GM12878 (cell line): ENCODE measurements at regions not wholly inside any gene's neighbourhood (a gene's known extent, or its start where the extent isn't known, plus 50 kb on each side); places are given as distances from the start of the nearest gene placed in this dataset.

Source experiments
- ATAC-seq: fragments of 200-7000 bp; cut with Tn5 transposase; 3 replicates; pipeline ENCODE4 v1.9.1; 2020; ENCODE audit warnings: mild to moderate bottlenecking, moderate library complexity
- BruUV-seq: library from RNA; stranded (reverse); fragments of 400-500 nt; replicated peaks from 2 replicates; lab custom pipeline; 2021; lab: Mats Ljungman, UMichigan
- CTCF ChIA-PET: fragments of 300-600 bp; sonication (Branson Sonifier 250); formaldehyde crosslinking; extraction: SDS; loops from one replicate; lab custom pipeline; 2021; ENCODE audit warnings: inconsistent platforms; lab: Yijun Ruan, JAX
- POLR2A ChIA-PET: fragments of 350-600 bp; formaldehyde crosslinking; extraction: SDS; loops from one replicate; lab custom pipeline; 2021; ENCODE audit warnings: inconsistent platforms; lab: Charles Lee
- RAD21 ChIA-PET: fragments of 300-600 bp; sonication (Branson Sonifier 250); formaldehyde crosslinking; loops from one replicate; lab custom pipeline; 2023; ENCODE audit warnings: antibody characterized with exemption; ENCODE audit not compliant: unreplicated experiment; lab: Charles Lee
- SMC1A ChIA-PET: fragments of 300-600 bp; sonication (Branson Sonifier 250); formaldehyde crosslinking; loops from one replicate; lab custom pipeline; 2023; ENCODE audit not compliant: unreplicated experiment, uncharacterized antibody; lab: Charles Lee
- DNase-seq: peaks from one replicate; pipeline ENCODE4 v3.0.0-alpha.2; 2011; ENCODE audit warnings: low read depth, low spot score
- FAIRE-seq: peaks from 3 replicates; lab custom pipeline; 2011; peaks lifted over from hg19 to GRCh38; lab: Jason Lieb, UNC
- H2AFZ ChIP-seq: 2 replicates; pipeline ENCODE4 v1.6.0; 2011; ENCODE audit warnings: low read depth, low read length, control low read depth; ENCODE audit not compliant: control insufficient read depth
- H3K27ac ChIP-seq: 2 replicates; pipeline ENCODE4 v1.5.1; 2011; ENCODE audit warnings: control low read depth; ENCODE audit not compliant: control insufficient read depth, insufficient read depth
- H3K27me3 ChIP-seq, 2 experiments: replicated peaks in 1 of 2; 2 replicates each; pipeline versions ENCODE4 v1.6.0 to v1.6.1; 2011; ENCODE audit warnings: low read length in 1 of 2; ENCODE audit not compliant: control insufficient read depth in 2 of 2, insufficient read depth in 2 of 2
- H3K36me3 ChIP-seq, 2 experiments: 2 replicates each; pipeline ENCODE4 v1.5.1; 2011; ENCODE audit warnings: low read length in 1 of 2; ENCODE audit not compliant: control insufficient read depth in 2 of 2, insufficient read depth in 2 of 2
- H3K4me1 ChIP-seq: 2 replicates; pipeline ENCODE4 v1.6.1; 2011; ENCODE audit warnings: mild to moderate bottlenecking, low read length, moderate library complexity, mixed read lengths; ENCODE audit not compliant: control insufficient read depth, insufficient read depth
- H3K4me2 ChIP-seq: 2 replicates; pipeline ENCODE4 v1.6.0; 2011; ENCODE audit warnings: control low read depth; ENCODE audit not compliant: control insufficient read depth, insufficient read depth
- H3K4me3 ChIP-seq: fragments of 200-600 bp; sonication (generic); 2 replicates; pipeline ENCODE4 v1.5.1; 2016
- H3K79me2 ChIP-seq: 2 replicates; pipeline ENCODE4 v1.6.0; 2011; ENCODE audit warnings: low read length; ENCODE audit not compliant: control insufficient read depth, insufficient read depth
- H3K9ac ChIP-seq: 2 replicates; pipeline ENCODE4 v1.8.0; 2011; ENCODE audit warnings: low read length, control low read depth, mixed read lengths; ENCODE audit not compliant: control insufficient read depth, insufficient read depth
- H3K9me3 ChIP-seq: replicated peaks from 3 replicates; pipeline ENCODE4 v1.5.1; 2011; ENCODE audit warnings: mild to moderate bottlenecking, low read length; ENCODE audit not compliant: control insufficient read depth, insufficient read depth
- H4K20me1 ChIP-seq: 2 replicates; pipeline ENCODE4 v1.6.0; 2011; ENCODE audit not compliant: control insufficient read depth, insufficient read depth
- ATF2 ChIP-seq: IDR thresholded peaks from 2 replicates; pipeline ENCODE4 v1.6.1; 2012; ENCODE audit warnings: low read length, inconsistent platforms
- NFYA ChIP-seq: IDR thresholded peaks from 2 replicates; pipeline ENCODE4 v1.6.1; 2011; ENCODE audit warnings: low read depth, mild to moderate bottlenecking, low read length, improper control_type of control experiment, borderline replicate concordance
- SKIL ChIP-seq: fragments of 450-650 bp; IDR thresholded peaks from 2 replicates; pipeline ENCODE4 v1.6.1; 2017; ENCODE audit warnings: mild to moderate bottlenecking, low read depth, inconsistent platforms; ENCODE audit not compliant: poor library complexity, severe bottlenecking
- SPI1 ChIP-seq: IDR thresholded peaks from 2 replicates; pipeline ENCODE4 v1.6.1; 2011; ENCODE audit warnings: low read depth, mild to moderate bottlenecking, low read length, moderate library complexity, borderline replicate concordance; ENCODE audit not compliant: insufficient read depth
- TCF7 ChIP-seq: IDR thresholded peaks from 2 replicates; pipeline ENCODE4 v1.6.1; 2014; ENCODE audit warnings: antibody characterized with exemption, borderline replicate concordance
- WRNIP1 ChIP-seq: IDR thresholded peaks from 2 replicates; pipeline ENCODE4 v1.6.1; 2011; ENCODE audit warnings: low read depth, low read length, improper control_type of control experiment, borderline replicate concordance
- ZNF592 ChIP-seq: fragments of 450-650 bp; IDR thresholded peaks from 2 replicates; pipeline ENCODE4 v1.6.1; 2017; ENCODE audit warnings: mild to moderate bottlenecking, moderate library complexity
- WGBS: methylation state at CpG from one replicate; pipeline ENCODE4 v1.1.6; 2016; ENCODE audit warnings: low lambda C conversion rate; ENCODE audit not compliant: insufficient replicate concordance, insufficient coverage; ENCODE audit errors: missing lambda C conversion rate; 5-methylcytosine and 5-hydroxymethylcytosine counted together
- in situ Hi-C: fragments of 300-500 bp; cut with MboI; formaldehyde crosslinking; loops from 9 replicates; pipeline ENCODE4 v1.14.3; 2018; ENCODE audit warnings: mixed read lengths
- intact Hi-C: fragments of 100-400 bp; cut with micrococcal nuclease; formaldehyde crosslinking; loops from one replicate; pipeline ENCODE4 v1.14.2; 2022; ENCODE audit not compliant: unreplicated experiment

GRCh38 chr5:42878041-42878440 lies 66.3 kb upstream of the SELENOP start (continued):
- TF ChIP-seq SPI1 (no peak), ATF2 (no peak)

- Histone ChIP-seq H3K27me3 (no peaks in the 10 kb centered on the region; a peak in 1 of 4 replicates), H3K79me2 (no peaks in the 10 kb centered on the region), H2AFZ (no peak overlapping the region), H3K9ac (no peak overlapping the region), H3K4me3 (no peak overlapping the region), H4K20me1 (no peaks in the 10 kb centered on the region), H3K4me1 (no peaks in the 10 kb centered on the region), H3K9me3 (no peaks in the 10 kb centered on the region), H3K4me2 (no peak overlapping the region), H3K27ac (no peak overlapping the region), H3K36me3 (no peaks in the 10 kb centered on the region)
- FAIRE-seq (no peak), ATAC-seq (no peak), DNase-seq (no peak)
- intact Hi-C loops (no loop called here), in situ Hi-C loops (no loop called here)
- RAD21 ChIA-PET = interaction anchor here (3.1 to 4.1 kb wide), 2 partner anchors 12 to 67 kb away, joined by 8 to 15 read pairs; no protein-coding TSS in a partner anchor
- CTCF ChIA-PET = interaction anchor here (1.0 to 1.3 kb wide), 3 partner anchors 58 to 1021 kb away, joined by 3 read pairs; no protein-coding TSS in a partner anchor
- 18% methylated on average over 2 of the region's 2 CpGs for WGBS
- SMC1A ChIA-PET = interaction anchor here (1.9 to 2.1 kb wide), 2 partner anchors 8 to 12 kb away, joined by 6 to 11 read pairs; no protein-coding TSS in a partner anchor
- TF ChIP-seq TCF7 (no peak), WRNIP1 (no peak), NFYA (no peak), SKIL (no peak), ZNF592 (no peak)
- POLR2A ChIA-PET = no interaction called here
- BruUV-seq = no TSS peak
Observed at GRCh38 chr5:42877431-42877830, 65.7 kb upstream of the SELENOP start.
